ENCODE measurements at regions not wholly inside any gene's neighbourhood (a gene's known extent, or its start where the extent isn't known, plus 50 kb on each side); places are given as distances from the start of the nearest gene placed in this dataset.
A peak's percentile ranks its signal among the peaks of the same experiment; 100 is the strongest.
"Not testable (repeated sequence)": the region's sequence is repeated elsewhere in the genome, so short reads cannot be mapped to it uniquely, and the experiment has no call there.

DNA sequence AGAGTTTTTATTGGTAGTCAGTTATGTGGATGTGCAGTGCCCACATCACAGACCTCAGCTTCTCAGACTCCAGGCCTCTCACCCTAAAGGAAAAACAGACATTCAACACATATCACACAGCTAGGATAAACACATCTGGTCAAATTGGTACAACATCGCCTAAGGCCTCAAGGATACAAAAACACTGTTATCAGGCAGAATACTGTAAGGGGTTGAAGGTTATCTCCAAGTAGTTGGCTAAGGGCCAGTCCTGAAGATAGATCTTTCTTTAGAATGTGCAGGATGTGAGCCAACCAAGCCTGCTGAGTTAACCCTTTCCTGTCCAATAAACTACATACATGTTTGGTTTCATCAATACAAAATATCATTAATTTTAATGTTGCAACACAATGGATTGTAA, 308.4 kb upstream of the GJE1 start:
- TF ChIP-seq, protein P1, sequence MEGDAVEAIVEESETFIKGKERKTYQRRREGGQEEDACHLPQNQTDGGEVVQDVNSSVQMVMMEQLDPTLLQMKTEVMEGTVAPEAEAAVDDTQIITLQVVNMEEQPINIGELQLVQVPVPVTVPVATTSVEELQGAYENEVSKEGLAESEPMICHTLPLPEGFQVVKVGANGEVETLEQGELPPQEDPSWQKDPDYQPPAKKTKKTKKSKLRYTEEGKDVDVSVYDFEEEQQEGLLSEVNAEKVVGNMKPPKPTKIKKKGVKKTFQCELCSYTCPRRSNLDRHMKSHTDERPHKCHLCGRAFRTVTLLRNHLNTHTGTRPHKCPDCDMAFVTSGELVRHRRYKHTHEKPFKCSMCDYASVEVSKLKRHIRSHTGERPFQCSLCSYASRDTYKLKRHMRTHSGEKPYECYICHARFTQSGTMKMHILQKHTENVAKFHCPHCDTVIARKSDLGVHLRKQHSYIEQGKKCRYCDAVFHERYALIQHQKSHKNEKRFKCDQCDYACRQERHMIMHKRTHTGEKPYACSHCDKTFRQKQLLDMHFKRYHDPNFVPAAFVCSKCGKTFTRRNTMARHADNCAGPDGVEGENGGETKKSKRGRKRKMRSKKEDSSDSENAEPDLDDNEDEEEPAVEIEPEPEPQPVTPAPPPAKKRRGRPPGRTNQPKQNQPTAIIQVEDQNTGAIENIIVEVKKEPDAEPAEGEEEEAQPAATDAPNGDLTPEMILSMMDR (IDR thresholded peaks at IDR 0.05; ENCODE audit: insufficient read depth, low read depth, low read length, missing control alignments): no peak
- no peak for DNase-seq (ENCODE audit: low read depth)
- no peak overlapping the region for H3K4me3 ChIP-seq (ENCODE audit: low read length)

DNA sequence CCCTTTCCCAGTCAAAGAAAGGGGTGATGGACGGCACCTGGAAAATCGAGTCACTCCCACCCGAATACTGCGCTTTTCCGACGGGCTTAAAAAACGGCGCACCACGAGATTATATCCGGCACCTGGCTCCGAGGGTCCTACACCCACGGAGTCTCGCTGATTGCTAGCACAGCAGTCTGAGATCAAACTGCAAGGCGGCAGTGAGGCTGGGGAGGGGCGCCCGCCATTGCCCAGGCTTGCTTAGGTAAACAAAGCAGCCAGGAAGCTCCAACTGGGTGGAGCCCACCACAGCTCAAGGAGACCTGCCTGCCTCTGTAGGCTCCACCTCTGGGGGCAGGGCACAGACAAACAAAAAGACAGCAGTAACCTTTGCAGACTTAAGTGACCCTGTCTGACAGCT, 317.7 kb upstream of the GJE1 start:
- DNase-seq (ENCODE audit: low read depth); H3K4me3 ChIP-seq (ENCODE audit: low read length): not testable (repeated sequence)

DNA sequence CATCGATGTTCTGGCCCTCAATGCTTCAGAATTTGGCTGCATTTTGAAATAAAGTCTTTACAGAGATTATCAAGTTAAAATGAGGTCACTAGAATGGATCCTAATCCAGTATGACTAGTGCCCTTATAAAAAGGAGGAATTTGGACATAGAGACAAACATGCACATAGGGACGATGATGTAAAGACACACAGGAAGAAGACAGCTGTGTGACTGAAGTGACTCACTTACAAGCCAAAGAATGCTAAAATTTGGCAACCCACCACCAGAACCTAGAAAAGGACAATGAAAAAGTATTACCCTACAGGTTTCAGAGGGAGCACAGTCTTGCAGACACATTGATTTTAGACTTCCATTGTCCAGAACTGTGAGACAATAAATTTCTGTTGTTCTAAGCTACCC, 322.8 kb upstream of the GJE1 start:
- H3K4me3 ChIP-seq (ENCODE audit: low read length): no peak overlapping the region
- TF ChIP-seq, protein P1 (IDR thresholded peaks at IDR 0.05; ENCODE audit: insufficient read depth, low read depth, low read length, missing control alignments): no peak
- DNase-seq (ENCODE audit: low read depth): peak; percentile 3

DNA sequence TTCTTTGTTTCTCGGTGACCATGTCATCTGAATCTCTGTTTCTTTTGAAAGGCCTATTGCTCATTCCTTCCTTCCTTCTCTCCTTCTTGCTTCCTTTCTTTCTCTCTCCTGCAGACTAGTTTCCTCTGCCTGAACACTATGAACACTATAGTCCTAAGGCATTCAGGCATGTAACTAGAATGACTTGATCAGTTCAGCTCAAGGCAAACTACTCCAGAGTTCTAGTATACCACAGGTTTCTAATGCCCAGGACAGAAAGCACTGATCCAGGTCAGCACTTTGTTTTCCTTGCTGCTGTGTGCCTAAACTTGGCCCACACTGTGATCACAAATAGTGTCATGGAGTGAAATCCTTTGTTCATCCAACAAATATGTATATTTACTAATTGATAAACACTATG, 324.1 kb upstream of the GJE1 start:
- H3K4me3 ChIP-seq (ENCODE audit: low read length): no peak overlapping the region
- TF ChIP-seq, protein P1 (IDR thresholded peaks at IDR 0.05; ENCODE audit: insufficient read depth, low read depth, low read length, missing control alignments): no peak
- no peak for DNase-seq (ENCODE audit: low read depth)

DNA sequence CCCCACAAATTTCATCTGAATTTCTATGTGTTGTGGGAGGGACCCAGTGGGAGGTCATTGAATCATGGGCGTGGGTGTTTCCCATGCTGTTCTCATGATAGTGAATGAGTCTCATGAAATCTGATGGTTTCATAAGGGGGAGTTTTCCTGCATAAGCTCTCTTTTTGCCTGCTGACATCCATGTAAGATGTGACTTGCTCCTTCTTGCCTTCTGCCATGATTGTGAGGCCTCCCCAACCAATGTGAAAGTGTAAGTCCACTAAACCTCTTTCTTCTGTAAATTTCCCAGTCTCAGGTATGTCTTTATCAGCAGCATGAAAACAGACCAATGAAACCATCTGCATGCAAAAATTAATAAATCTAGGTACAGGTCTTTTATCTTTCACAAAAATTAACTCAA, 331.8 kb upstream of the GJE1 start:
- DNase-seq (ENCODE audit: low read depth); H3K4me3 ChIP-seq (ENCODE audit: low read length): not testable (repeated sequence)

DNA sequence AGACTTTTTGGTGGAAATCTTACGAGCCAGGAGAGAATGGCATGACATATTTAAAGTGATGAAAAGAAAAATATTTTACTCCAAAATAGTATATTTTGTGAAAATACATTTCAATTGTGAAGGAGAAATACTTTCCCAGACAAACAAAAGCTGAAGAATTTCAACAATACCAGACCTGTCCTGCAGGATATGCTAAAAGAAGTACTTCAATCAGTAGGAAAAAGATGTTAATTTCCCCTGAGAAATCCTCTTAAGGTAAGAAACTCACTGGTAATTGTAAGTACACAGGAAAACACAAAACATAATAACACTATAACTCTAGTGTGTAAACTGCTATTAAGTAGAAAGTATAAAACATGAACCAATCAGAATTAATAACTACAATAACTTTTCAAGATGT, 341.8 kb upstream of the GJE1 start:
- H3K4me3 ChIP-seq (ENCODE audit: low read length): no peak overlapping the region
- TF ChIP-seq, protein P1 (IDR thresholded peaks at IDR 0.05; ENCODE audit: insufficient read depth, low read depth, low read length, missing control alignments): no peak
- no peak for DNase-seq (ENCODE audit: low read depth)

DNA sequence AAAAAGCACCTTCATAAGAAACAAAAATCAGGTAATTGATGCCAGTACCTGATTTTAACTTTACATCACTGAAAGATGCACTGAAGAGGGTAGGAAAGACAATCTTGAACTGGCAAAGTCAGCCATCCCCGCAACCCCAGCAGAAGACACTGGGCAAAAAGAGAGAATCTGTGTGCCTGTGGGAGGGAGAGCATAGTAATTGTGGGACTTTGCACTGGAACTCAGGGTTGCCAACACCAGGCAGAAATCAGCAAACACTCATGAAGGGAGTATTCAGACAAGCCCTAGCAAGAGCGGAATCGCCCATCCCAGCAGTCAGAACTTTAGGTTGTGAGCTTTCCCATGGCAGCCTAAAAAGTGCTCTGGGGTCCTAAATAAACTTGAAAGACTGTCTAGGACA, 344.6 kb upstream of the GJE1 start:
- no peak overlapping the region for H3K4me3 ChIP-seq (ENCODE audit: low read length)
- TF ChIP-seq, protein P1 (IDR thresholded peaks at IDR 0.05; ENCODE audit: insufficient read depth, low read depth, low read length, missing control alignments): no peak
- DNase-seq (ENCODE audit: low read depth): peak; percentile 46

DNA sequence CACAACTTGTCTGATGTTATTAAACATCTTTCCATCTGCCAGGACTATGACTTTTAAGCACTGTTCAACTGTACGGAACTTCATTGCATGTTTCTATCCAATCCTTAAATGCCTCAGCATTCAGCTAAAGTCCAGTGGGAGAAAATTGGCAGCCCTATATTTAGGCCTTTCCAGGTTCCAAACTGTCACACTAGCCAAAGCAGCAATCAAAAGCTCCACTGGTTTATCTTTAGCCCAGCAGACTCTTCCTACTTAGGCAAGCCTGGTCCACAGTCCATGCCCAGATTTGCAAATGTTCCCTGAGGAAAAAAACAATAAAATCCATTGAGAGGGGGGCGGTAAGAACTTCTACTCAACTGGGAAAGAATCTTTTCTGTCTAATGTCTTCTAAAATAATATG, 349.1 kb upstream of the GJE1 start:
- no peak for DNase-seq (ENCODE audit: low read depth)
- no peak overlapping the region for H3K4me3 ChIP-seq (ENCODE audit: low read length)
- TF ChIP-seq, protein P1 (IDR thresholded peaks at IDR 0.05; ENCODE audit: insufficient read depth, low read depth, low read length, missing control alignments): no peak

Measured in epithelial cell of esophagus (primary cell).